NCI-H510A treated with DMSO at 0.1 percent for 48 hours (cell line): ENCODE measurements at regions not wholly inside any gene's neighbourhood (a gene's known extent, or its start where the extent isn't known, plus 50 kb on each side); places are given as distances from the start of the nearest gene placed in this dataset.
A peak's percentile ranks its signal among the peaks of the same experiment; 100 is the strongest.

Experiments used
- DNase-seq: peaks from one replicate; lab custom pipeline; 2025; lab: John Stamatoyannopoulos, UW

GRCh38 chr11:112858289-112859023 lies 102.8 kb upstream of the NCAM1 start:
- no peak for DNase-seq

- DNase-seq: no peak
Measured at GRCh38 chr11:112859787-112860186, 101.4 kb upstream of the NCAM1 start.

GRCh38 chr11:112861356-112861755 lies 99.9 kb upstream of the NCAM1 start:
- no peak for DNase-seq

GRCh38 chr11:112863305-112863704 lies 97.9 kb upstream of the NCAM1 start:
- no peak for DNase-seq

- DNase-seq: no peak
Measured at GRCh38 chr11:112864672-112865071, 96.5 kb upstream of the NCAM1 start.

GRCh38 chr11:112871909-112872500 lies 89.2 kb upstream of the NCAM1 start:
- DNase-seq: no peak

GRCh38 chr11:112874980-112875379 lies 86.2 kb upstream of the NCAM1 start:
- DNase-seq: no peak

GRCh38 chr11:112877581-112877980 lies 83.6 kb upstream of the NCAM1 start:
- DNase-seq: no peak

GRCh38 chr11:112878033-112878601 lies 83.1 kb upstream of the NCAM1 start:
- DNase-seq: no peak

- no peak for DNase-seq
Measured at GRCh38 chr11:112880495-112880894, 80.7 kb upstream of the NCAM1 start.

- DNase-seq: peak; percentile 91
Measured at GRCh38 chr11:112881461-112881860, 79.8 kb upstream of the NCAM1 start.

GRCh38 chr11:112882494-112883381 lies 78.5 kb upstream of the NCAM1 start:
- DNase-seq: no peak

GRCh38 chr11:112884012-112884767 lies 77.0 kb upstream of the NCAM1 start:
- no peak for DNase-seq

GRCh38 chr11:112885744-112886433 lies 75.3 kb upstream of the NCAM1 start:
- DNase-seq: no peak

- DNase-seq: no peak
Measured at GRCh38 chr11:112886434-112887370, 74.5 kb upstream of the NCAM1 start.

GRCh38 chr11:112889446-112889845 lies 71.8 kb upstream of the NCAM1 start:
- no peak for DNase-seq

- DNase-seq: no peak
Measured at GRCh38 chr11:112899235-112900006, 61.8 kb upstream of the NCAM1 start.

GRCh38 chr11:112901924-112902323 lies 59.3 kb upstream of the NCAM1 start:
- no peak for DNase-seq

GRCh38 chr11:112902361-112903011 lies 58.7 kb upstream of the NCAM1 start:
- no peak for DNase-seq
